GM18505 (cell line): ENCODE measurements at regions not wholly inside any gene's neighbourhood (a gene's known extent, or its start where the extent isn't known, plus 50 kb on each side); places are given as distances from the start of the nearest gene placed in this dataset.

Experiments used
- ATAC-seq: cut with Tn5 transposase; IDR thresholded peaks from one replicate; pipeline ENCODE4 v1.9.1; 2021; ENCODE audit not compliant: unreplicated experiment
- POLR2A ChIP-seq: IDR thresholded peaks from 4 replicates; pipeline ENCODE4 v1.6.1; 2011; ENCODE audit warnings: borderline replicate concordance; ENCODE audit not compliant: insufficient read depth, insufficient read length; ENCODE audit errors: extremely low read depth

DNA sequence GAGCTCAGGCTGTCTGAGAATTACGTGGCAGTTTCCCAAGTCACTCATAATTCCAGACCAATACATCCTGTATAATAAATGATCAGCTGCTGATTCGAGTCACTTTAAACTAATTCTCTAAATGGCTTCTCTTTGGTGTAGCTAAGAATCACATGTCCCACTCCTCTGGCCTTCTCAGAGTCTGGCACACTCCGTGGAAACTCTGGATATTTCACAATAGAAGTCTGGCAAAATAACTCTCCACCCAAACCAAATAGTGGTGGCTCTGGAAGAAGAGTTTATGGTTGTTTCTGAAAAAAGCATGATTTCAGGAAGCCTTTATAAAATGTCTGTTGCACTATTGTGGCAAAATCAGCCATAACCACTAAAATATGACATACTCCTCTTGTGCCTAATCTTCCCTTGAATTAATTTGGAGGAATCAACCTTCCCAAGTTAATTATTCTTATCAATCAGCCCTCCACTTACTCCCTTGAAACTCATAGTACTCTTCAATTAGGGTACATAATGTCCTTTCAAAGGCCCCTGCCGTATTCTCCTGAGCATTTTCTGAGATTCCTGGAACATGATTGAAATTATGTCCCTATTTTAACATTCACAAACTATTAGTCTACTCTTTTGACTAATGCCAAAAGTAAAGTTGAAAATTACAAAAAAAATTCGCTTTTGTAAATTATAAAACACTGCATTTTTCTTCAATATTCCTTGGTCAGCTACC, 991.6 kb downstream of the FAT4 start:
- no peak for TF ChIP-seq POLR2A
- ATAC-seq, result no peak

DNA sequence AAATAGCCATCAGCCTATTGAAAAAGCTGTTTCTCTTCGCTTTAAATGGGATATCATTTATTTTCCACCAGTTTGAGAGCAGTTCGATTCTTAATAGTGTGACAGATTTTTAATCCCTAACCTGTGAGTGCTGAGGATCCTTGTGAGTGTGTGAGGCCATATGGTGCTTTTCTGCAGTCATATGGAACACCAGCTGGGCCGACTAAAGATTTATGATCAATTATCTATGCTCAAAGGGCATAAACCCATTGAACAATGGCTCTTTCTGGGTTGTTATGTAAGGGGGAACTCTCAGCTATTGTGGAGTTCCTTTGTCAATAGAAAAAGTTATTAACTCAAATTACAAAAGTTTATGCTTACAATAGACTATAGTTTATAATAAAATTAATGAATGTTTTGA, 1003.6 kb downstream of the FAT4 start:
- TF ChIP-seq POLR2A, result no peak

DNA sequence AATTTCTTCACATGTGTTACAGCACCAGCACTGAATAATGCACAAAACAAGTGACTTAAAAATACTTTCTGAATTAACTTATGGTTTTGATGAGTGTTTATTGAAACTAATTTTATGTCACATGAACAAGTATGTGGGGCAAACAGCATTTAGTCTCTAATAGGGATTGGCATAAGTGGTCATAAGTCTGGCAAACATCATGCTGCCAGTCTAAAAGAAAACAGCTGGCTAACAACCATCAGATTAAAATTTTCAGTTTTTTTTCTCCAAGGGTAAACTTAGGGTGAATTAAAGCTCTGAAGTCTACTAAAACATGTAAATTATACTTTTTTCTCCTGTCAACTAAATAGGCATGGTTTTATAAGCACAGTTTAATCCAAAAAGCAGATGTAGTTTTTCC, 1014.2 kb downstream of the FAT4 start:
- no peak for TF ChIP-seq POLR2A
- no peak for ATAC-seq

More for the DNA sequence above, 1003.6 kb downstream of the FAT4 start:
- ATAC-seq, result no peak

DNA sequence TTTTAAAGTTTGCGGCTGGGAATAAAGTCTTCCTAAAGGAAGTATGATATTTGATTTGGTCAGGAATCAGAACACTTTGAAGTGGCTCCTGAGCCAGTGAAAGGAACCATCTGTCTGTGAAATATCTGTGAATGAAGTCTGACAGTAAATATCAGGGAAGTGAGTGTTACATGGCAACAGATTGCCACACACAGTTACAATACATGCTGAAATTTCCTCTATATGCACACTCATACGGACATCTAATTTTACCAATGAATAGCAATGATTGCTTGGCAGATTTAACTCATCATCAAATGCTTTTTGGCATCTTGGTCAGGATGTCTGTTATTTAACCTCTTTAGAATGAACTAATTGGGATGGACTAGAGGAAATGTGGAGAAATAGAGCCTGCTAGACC, 1023.8 kb downstream of the FAT4 start:
- TF ChIP-seq POLR2A, result no peak
- no peak for ATAC-seq

DNA sequence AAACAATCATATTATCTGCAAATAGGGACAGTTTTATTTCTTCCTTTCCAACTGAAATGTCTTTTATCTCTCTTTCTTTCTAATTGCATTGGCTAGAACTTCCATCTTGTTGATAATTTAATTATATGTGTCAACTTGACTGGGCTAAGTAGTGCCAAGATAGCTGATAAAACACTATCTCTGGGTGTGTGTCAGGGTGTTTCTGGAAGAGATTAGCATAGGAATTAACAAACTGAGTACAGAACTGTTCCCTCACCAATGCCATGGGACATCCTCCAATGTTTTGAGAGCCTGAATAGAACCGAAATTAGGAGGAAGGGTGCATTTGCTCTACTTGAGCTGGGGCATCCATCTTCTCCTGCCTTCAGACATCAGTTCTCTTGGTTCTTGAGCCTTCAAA, 1027.2 kb downstream of the FAT4 start:
- no peak for TF ChIP-seq POLR2A
- no peak for ATAC-seq

DNA sequence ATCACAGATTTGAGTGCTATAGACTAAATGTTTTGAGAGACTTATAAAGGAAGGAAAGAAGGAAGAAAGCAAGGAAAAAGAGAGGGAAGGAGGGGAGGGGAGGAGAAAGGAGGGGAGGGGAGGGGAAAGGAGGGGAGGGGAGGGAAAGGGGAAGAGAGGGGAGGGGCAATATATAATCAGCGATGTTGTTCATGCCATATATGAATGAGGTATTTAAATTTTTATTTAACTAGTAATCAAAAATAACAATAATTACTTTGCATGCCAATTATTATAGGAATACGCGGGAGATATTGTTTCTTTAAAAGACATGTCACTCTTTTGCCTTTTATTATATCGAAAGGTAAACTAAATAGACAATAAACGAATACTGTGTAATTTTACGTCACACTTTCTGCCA, 1029.7 kb downstream of the FAT4 start:
- ATAC-seq, result no peak
- TF ChIP-seq POLR2A, result no peak

DNA sequence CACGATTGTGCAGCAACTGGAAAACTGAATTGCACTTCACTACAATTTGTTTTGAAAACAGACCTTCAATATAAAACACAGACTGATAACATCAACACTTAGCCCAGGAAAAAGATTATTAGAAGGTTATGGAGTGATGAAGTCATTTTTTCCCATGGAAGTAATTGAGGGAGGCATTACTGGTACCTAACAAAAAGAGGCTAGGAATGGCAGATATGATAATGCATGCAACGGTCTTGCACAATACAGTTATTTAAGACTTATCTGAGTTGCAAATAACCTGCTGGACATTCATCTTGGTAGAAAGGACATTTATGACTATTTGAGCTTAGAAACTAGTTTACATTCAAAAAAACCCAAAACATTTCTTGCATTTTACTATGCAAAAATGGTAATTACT, 1031.9 kb downstream of the FAT4 start:
- no peak for TF ChIP-seq POLR2A
- ATAC-seq, result no peak

DNA sequence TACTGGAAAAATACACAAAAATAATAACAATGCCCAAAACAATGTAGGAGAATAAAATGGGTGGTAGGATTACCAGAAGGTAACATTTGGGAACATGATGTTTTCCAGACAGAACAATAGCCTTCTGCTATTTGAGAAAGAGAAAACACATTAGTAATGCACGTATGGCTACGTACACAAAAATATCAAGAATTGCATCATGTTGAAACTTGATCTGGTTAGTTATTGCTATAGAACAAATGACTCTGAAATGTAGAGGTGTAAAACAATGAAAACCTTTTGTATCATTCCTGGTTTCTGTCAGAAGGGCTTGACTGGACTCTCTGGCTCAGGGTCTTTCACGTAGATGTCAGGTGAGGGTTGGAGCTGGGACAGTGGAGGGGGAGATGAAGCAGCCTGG, 1040.0 kb downstream of the FAT4 start:
- ATAC-seq, result no peak
- TF ChIP-seq POLR2A, result no peak

DNA sequence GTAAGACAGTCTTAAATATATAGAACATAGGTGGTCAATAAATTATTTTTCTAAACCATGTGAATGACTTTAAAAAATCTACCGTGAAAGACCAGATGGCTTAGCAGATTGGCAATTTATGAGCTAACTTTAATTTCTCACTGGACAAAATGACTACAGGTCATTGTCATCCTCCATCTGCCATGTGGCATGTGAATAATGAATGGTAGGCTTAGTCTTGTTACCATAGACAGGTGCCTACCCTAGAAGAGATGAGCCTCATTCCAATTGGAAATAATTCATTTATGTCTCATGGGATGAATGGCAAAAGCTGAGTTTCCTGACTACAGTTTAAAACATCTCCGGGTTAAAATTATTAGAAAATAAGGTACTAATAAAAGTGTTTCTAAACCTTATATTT, 1043.3 kb downstream of the FAT4 start:
- no peak for TF ChIP-seq POLR2A
- ATAC-seq, result no peak

DNA sequence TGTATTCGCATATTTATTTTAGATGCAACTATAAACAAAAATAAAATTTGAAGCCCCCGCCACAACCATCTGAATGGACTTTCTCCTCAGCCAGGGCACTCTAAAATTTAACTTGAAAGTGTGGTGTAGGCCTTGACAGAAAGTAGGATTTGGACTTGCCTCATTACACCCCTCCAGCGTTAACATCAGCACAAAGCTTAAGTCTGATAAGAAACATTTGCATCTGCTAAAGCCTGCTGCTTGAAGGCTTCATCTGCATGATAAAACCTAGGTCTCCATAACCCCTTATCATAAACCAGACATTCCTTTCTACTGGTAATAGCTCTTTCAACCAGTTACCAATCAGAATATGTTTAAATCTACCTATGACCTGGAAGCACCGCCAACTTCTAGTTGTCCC, 1046.5 kb downstream of the FAT4 start:
- no peak for ATAC-seq
- TF ChIP-seq POLR2A, result no peak

DNA sequence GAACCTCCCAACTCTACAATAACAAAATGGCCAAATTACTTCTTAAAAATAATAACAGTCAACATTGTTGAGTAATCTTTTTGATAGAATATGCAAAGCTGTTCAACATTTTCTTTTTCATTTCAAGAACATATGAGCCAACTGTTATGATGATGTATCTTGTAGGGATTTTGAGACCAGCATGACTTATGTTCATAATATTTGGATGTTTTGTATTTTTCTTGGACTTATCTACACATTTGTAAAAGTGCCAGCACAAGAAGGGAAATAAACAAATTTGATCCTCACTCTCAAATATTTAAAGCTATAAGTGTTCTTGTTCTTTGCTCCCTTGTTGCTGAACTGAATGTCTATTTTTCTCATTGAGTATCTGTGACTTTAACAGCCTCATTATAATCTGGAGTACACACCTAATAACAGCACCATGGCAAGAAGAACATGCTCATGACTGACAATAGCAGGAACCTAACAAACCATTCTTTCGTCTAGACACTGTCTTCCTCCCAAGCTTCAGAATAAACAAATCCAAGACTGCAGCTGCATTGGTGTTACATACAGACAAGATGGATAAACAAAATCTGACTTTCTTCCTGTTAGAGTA, 1049.7 kb downstream of the FAT4 start:
- no peak for TF ChIP-seq POLR2A
- ATAC-seq, result no peak

DNA sequence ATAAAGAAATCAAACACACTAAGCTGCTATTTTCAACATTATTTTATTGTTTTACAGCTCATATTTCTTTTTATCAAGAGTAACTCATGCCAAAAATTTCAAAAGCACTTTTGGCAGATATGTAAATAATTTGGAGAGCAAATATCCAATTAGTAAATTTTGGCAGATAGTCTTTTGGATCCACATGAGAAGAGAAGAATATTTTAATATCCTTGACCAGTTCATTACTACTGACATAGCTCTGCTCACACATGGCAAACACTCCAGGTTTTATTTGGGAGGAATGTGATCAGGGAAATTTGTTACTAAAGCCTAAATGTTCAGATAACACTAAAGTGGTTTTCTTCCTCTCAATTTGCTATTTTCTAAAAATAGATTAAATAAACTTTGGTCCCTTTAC, 1054.3 kb downstream of the FAT4 start:
- TF ChIP-seq POLR2A, result no peak
- ATAC-seq, result no peak

DNA sequence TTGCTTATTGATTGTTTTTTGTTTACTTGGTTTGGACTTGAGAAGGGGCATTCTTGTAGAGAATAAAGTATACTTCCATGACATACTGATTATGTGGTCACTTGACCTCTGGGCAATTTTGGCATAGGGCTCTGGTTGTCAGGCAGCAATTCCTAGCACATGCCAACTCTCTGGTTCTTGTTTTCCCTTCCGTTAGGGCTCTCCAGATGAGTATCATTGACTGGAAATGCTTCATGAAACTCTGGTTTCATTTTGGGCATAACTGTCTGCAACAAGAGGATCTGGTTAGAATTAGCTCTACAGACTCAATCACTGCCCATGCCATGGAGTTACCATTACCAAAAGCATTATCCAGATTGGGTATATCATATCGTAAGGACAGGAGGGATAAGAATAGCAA, 1057.9 kb downstream of the FAT4 start:
- no peak for TF ChIP-seq POLR2A
- ATAC-seq, result no peak

DNA sequence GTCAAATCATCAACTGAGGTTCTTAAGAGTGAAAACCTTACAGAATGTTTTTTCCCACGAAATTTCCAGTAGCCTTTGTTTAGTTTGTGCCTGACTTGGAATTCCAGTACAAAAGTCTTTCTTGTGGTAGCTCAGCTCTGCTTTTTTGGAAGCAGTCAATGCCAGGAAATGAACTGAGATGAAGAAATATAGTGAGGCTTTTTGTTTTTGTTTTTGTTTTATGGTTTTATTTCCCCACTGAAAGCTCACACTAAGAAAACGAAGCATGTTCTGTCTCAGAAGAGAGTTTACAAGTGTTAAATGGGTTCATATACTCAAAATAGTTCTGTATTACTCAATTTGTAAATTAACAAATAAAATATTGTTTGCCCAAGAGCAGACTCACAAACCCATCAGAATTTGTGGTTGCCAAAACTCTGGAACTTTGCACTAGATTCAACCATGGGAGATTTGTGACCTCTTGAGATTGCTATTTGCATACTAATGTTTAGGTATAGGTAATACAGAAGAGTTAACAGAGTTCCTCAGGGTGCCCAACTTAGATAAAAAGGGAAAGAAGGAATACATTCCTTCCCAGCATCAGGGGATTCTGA, 1060.8 kb downstream of the FAT4 start:
- no peak for ATAC-seq
- TF ChIP-seq POLR2A, result no peak

DNA sequence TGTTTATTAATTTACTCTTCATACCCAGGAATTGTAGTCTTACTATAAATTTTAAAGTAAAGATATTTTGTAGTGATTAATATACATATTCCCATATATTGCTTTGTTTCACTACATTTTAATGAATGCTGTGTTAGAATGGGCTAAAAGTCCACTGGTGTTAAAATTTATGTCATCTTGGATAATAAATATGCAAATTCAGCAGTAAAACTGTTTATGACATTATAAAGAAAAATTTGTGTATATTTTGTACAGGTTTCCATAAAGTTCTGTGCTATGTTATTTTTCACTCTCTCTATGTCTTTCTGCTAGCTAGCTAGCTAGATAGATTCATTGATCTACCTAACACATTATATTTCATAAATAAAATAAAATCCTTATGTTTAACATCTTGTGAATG, 1071.2 kb downstream of the FAT4 start:
- TF ChIP-seq POLR2A, result no peak

DNA sequence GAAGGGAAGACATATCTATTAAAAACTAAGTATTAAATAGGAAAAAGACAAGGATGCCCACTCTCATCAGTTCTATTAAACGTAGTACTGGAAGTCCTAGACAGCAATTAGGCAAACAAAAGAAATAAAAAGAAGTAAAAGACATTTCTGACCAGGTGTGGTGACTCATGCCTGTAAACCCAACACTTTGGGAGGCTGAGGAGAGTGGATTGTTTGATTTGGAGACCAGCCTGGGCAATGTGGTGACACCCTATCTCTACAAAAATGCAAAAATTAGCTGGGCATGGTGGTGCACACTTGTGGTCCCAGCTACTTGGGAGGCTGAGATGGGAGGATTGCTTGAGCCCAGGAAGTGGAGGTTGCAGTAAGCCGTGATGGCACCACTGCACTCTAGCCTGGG, 1071.8 kb downstream of the FAT4 start:
- ATAC-seq, result no peak

More for the DNA sequence above, 1071.2 kb downstream of the FAT4 start:
- ATAC-seq, result no peak

More for the DNA sequence above, 1071.8 kb downstream of the FAT4 start:
- TF ChIP-seq POLR2A, result no peak
